GM18868 (cell line): ENCODE measurements at regions not wholly inside any gene's neighbourhood (a gene's known extent, or its start where the extent isn't known, plus 50 kb on each side); places are given as distances from the start of the nearest gene placed in this dataset.

Experiments
- ATAC-seq: cut with Tn5 transposase; IDR thresholded peaks from one replicate; pipeline ENCODE4 v1.9.1; 2021; ENCODE audit warnings: mild to moderate bottlenecking, moderate library complexity; ENCODE audit not compliant: unreplicated experiment

GRCh38 chr2:37588316-37588777 is 83.1 kb downstream of the CDC42EP3 start:
- ATAC-seq = peak; percentile 21

GRCh38 chr2:37589298-37589697 is 82.1 kb downstream of the CDC42EP3 start:
- peak; percentile 48 for ATAC-seq

GRCh38 chr2:37590119-37590571 is 81.3 kb downstream of the CDC42EP3 start:
- ATAC-seq = no peak
